Thoracic aorta (tissue), 2 donors: ENCODE measurements at regions not wholly inside any gene's neighbourhood (a gene's known extent, or its start where the extent isn't known, plus 50 kb on each side); places are given as distances from the start of the nearest gene placed in this dataset.

ENCODE experiments used
- ATAC-seq: fragments of 150-250 bp; one replicate; pipeline ENCODE4 v1.8.0; 2017; ENCODE audit warnings: low read depth; ENCODE audit not compliant: insufficient number of reproducible peaks, low FRiP score
- DNase-seq: peaks from one replicate; pipeline ENCODE4 v3.0.0-alpha.2; 2020; ENCODE audit warnings: low spot score
- H3K27ac ChIP-seq, 2 donors: fragments of 200-600 bp; sonication (generic); 1 replicate in 1 of 2; 2 replicates in 1 of 2; pipeline ENCODE4 v1.5.1; 2016; ENCODE audit warnings: mild to moderate bottlenecking in 2 of 2, moderate library complexity in 2 of 2
- H3K27me3 ChIP-seq: fragments of 200-600 bp; sonication (generic); replicated peaks from 2 replicates; pipeline ENCODE4 v1.6.0; 2016; ENCODE audit warnings: mild to moderate bottlenecking; ENCODE audit not compliant: insufficient read depth
- H3K36me3 ChIP-seq: fragments of 200-600 bp; sonication (generic); one replicate; pipeline ENCODE4 v1.5.1; 2016
- H3K4me1 ChIP-seq, 2 donors: fragments of 200-600 bp; sonication (generic); 1 replicate in 1 of 2; 2 replicates in 1 of 2; pipeline versions ENCODE4 v1.5.1 to v1.6.0; 2016; ENCODE audit warnings: low read depth in 2 of 2, mild to moderate bottlenecking in 1 of 2; ENCODE audit not compliant: control insufficient read depth in 1 of 2
- H3K4me3 ChIP-seq: fragments of 200-600 bp; sonication (generic); 2 replicates; pipeline ENCODE4 v1.5.1; 2016; ENCODE audit warnings: mild to moderate bottlenecking
- H3K9me3 ChIP-seq: fragments of 200-600 bp; sonication (generic); 2 replicates; pipeline ENCODE4 v1.5.1; 2016
- TF ChIP-seq, protein P1 (sequence below): fragments of 200-600 bp; sonication (generic); IDR thresholded peaks from one replicate; pipeline ENCODE4 v1.5.1; 2019; ENCODE audit warnings: antibody characterized with exemption

- DNase-seq (no peak), ATAC-seq (no peak)
- no peak overlapping the region for H3K27ac ChIP-seq
- no peaks in the 10 kb centered on the region for H3K27me3 ChIP-seq
- peaks cover 0 to 4% of the 10 kb centered on the region in 2 donors for H3K4me1 ChIP-seq
- H3K4me3 ChIP-seq, result no peak overlapping the region
- no peaks in the 10 kb centered on the region for H3K36me3 ChIP-seq
- no peaks in the 10 kb centered on the region for H3K9me3 ChIP-seq
- TF ChIP-seq, protein P1, sequence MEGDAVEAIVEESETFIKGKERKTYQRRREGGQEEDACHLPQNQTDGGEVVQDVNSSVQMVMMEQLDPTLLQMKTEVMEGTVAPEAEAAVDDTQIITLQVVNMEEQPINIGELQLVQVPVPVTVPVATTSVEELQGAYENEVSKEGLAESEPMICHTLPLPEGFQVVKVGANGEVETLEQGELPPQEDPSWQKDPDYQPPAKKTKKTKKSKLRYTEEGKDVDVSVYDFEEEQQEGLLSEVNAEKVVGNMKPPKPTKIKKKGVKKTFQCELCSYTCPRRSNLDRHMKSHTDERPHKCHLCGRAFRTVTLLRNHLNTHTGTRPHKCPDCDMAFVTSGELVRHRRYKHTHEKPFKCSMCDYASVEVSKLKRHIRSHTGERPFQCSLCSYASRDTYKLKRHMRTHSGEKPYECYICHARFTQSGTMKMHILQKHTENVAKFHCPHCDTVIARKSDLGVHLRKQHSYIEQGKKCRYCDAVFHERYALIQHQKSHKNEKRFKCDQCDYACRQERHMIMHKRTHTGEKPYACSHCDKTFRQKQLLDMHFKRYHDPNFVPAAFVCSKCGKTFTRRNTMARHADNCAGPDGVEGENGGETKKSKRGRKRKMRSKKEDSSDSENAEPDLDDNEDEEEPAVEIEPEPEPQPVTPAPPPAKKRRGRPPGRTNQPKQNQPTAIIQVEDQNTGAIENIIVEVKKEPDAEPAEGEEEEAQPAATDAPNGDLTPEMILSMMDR, result no peak
Observed at GRCh38 chr3:35200056-35200455, 439.3 kb upstream of the ARPP21 start.

- TF ChIP-seq, protein P1, result no peak
- peaks cover 0 to 4% of the 10 kb centered on the region in 2 donors for H3K4me1 ChIP-seq
- H3K27ac ChIP-seq, result no peak overlapping the region
- no peak overlapping the region for H3K4me3 ChIP-seq
- no peaks in the 10 kb centered on the region for H3K36me3 ChIP-seq
- H3K27me3 ChIP-seq, result no peaks in the 10 kb centered on the region
- DNase-seq (no peak), ATAC-seq (no peak)
- no peaks in the 10 kb centered on the region for H3K9me3 ChIP-seq
Observed at GRCh38 chr3:35201211-35201610, 438.1 kb upstream of the ARPP21 start.

GRCh38 chr3:35215525-35216500 lies 423.5 kb upstream of the ARPP21 start:
- Histone ChIP-seq H3K36me3 (no peaks in the 10 kb centered on the region), H3K27ac (no peak overlapping the region), H3K27me3 (no peaks in the 10 kb centered on the region), H3K9me3 (no peaks in the 10 kb centered on the region), H3K4me3 (no peak overlapping the region), H3K4me1 (no peaks in the 10 kb centered on the region)
- ATAC-seq (no peak), DNase-seq (no peak)
- TF ChIP-seq, protein P1, result no peak

DNA sequence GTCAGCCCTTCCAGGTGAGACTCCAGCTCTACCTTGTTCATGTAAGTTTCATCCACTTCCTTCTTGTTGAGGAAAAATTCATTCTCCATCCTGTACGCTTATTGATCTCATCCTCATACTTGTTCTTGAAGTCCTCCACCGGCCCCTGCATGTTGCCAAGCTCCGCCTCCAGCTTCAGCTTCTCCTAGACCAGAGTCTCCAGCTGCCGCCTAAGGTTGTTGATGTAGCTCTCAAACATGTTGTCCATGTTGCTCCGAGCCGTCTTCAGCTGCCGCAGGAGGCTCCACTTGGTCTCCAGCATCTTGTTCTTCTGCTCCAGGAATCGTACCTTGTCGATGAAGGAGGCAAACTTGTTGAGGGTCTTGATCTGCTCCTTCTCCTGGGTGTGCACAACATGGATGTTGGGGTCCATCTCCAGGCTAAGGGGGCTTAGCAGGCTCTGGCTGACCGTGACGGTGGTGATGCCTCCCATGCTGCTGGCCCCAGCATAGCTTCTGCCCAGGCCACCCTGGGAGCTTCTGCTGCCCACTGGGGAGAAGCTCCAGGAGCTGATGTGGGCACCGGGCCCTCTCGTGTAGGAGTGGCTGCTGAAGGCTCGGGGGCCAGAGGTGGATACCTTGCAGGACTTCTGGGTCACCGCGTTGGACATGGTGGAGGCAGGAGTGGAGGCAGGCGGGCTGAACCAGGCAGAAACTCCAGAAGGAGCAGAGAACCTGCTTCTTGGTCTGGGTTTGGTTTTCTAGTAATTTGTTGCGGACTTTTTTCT lies 422.6 kb upstream of the ARPP21 start:
- DNase-seq (no peak), ATAC-seq (no peak)
- H3K36me3 ChIP-seq, result no peaks in the 10 kb centered on the region
- no peaks in the 10 kb centered on the region for H3K4me1 ChIP-seq
- no peaks in the 10 kb centered on the region for H3K27me3 ChIP-seq
- no peak overlapping the region for H3K27ac ChIP-seq
- TF ChIP-seq, protein P1, result no peak
- H3K4me3 ChIP-seq, result no peak overlapping the region
- H3K9me3 ChIP-seq, result no peaks in the 10 kb centered on the region
